BJ (cell line): ENCODE measurements at regions not wholly inside any gene's neighbourhood (a gene's known extent, or its start where the extent isn't known, plus 50 kb on each side); places are given as distances from the start of the nearest gene placed in this dataset.

ENCODE experiments used
- CTCF ChIA-PET: fragments of 350-600 bp; formaldehyde crosslinking; extraction: SDS; loops from one replicate; lab custom pipeline; 2021; ENCODE audit warnings: antibody characterized with exemption, inconsistent platforms; lab: Yijun Ruan, JAX
- POLR2A ChIA-PET: fragments of 300-600 bp; sonication (Branson Sonifier 250); formaldehyde crosslinking; extraction: SDS; loops from one replicate; lab custom pipeline; 2021; ENCODE audit warnings: antibody characterized with exemption; lab: Charles Lee
- DNase-seq: peaks from one replicate; pipeline ENCODE4 v3.0.0-alpha.2; 2011; ENCODE audit warnings: low read depth
- H3K27me3 ChIP-seq: 2 replicates; pipeline ENCODE4 v1.6.0; 2011; ENCODE audit warnings: low read length; ENCODE audit not compliant: control insufficient read depth, insufficient read depth
- H3K36me3 ChIP-seq: 2 replicates; pipeline ENCODE4 v1.5.1; 2011; ENCODE audit warnings: low read length; ENCODE audit not compliant: control insufficient read depth, insufficient read depth
- H3K4me3 ChIP-seq: 2 replicates; pipeline ENCODE4 v1.5.1; 2011; ENCODE audit warnings: low read depth, mild to moderate bottlenecking, control low read depth, low read length
- TF ChIP-seq, protein P1 (sequence below): IDR thresholded peaks from 2 replicates; pipeline ENCODE4 v1.5.1; 2011; ENCODE audit warnings: low read depth, mild to moderate bottlenecking, control low read depth, inconsistent platforms, low read length, moderate library complexity; ENCODE audit not compliant: insufficient read depth

GRCh38 chr1:193451606-193452005, 265.2 kb upstream of the B3GALT2 start:
- CTCF ChIA-PET, result no interaction called here
- H3K27me3 ChIP-seq, result no peaks in the 10 kb centered on the region
- POLR2A ChIA-PET, result no interaction called here
- no peaks in the 10 kb centered on the region for H3K36me3 ChIP-seq
- no peak overlapping the region for H3K4me3 ChIP-seq
- TF ChIP-seq, protein P1, sequence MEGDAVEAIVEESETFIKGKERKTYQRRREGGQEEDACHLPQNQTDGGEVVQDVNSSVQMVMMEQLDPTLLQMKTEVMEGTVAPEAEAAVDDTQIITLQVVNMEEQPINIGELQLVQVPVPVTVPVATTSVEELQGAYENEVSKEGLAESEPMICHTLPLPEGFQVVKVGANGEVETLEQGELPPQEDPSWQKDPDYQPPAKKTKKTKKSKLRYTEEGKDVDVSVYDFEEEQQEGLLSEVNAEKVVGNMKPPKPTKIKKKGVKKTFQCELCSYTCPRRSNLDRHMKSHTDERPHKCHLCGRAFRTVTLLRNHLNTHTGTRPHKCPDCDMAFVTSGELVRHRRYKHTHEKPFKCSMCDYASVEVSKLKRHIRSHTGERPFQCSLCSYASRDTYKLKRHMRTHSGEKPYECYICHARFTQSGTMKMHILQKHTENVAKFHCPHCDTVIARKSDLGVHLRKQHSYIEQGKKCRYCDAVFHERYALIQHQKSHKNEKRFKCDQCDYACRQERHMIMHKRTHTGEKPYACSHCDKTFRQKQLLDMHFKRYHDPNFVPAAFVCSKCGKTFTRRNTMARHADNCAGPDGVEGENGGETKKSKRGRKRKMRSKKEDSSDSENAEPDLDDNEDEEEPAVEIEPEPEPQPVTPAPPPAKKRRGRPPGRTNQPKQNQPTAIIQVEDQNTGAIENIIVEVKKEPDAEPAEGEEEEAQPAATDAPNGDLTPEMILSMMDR, result no peak
- DNase-seq, result no peak

- Histone ChIP-seq H3K36me3 (no peaks in the 10 kb centered on the region), H3K27me3 (no peaks in the 10 kb centered on the region), H3K4me3 (no peak overlapping the region)
- CTCF ChIA-PET, result no interaction called here
- no peak for DNase-seq
- POLR2A ChIA-PET, result no interaction called here
- TF ChIP-seq, protein P1, result no peak
Observed at GRCh38 chr1:193451001-193451400, 264.6 kb upstream of the B3GALT2 start.

DNA sequence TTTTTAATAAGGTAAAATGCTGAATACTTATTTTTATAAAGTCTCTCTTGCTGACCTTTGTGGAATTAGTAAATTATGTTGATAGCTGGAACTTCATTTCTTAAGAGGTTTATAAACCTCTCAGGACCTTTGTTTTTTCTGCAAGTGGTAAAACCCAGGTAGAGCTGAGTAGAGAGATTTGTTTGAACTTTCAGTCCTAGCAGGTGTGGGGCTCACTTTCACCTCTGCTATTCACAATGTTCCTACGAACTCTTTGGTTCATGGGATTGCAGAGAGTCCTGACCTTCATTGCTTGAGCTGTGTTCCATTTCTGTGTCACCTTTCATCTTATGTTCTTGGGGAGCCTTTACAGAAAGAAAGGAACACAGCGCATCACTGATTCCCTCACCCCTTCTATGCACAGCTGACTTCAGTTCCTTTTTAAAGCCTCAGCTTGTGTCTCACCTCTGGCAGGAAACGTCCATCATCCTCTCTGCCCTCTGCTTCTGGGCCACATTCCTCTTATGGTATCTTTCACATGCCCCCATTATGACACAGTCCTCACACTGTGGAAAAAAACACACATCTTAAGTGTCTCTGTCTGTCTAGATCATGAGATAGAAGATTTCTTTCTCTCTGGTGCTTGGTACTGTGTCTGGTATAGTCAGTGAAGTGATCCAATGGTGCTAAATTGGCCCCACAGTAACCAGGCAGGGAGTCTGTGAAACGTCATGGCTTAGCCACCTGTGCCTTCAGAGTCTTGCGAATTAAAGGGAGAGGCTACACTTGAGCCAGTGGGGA, 262.5 kb upstream of the B3GALT2 start:
- Histone ChIP-seq H3K36me3 (no peaks in the 10 kb centered on the region), H3K27me3 (no peaks in the 10 kb centered on the region), H3K4me3 (no peak overlapping the region)
- CTCF ChIA-PET, result interaction anchor here (0.6 kb wide), 1 partner anchor 53 kb away, joined by 4 read pairs; no protein-coding TSS in a partner anchor
- no peak for DNase-seq
- POLR2A ChIA-PET, result no interaction called here
- TF ChIP-seq, protein P1, result no peak

DNA sequence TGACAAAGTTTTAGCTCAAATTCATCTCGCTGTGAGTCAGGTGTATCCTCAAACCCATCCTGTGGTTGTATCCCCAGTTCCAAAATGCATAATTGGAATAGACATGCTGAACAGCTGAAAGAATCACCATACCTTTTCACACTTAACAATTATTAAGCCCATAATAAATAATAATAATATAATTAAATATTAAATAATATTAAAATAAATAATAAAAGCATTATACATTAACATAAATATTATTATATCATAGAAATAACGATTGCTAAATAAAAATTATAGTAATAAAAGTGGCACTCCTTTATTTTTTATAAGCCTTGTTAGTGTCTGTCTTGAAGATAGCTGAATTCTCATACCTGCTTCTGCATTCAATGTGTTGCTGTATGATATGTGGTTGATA, 257.5 kb upstream of the B3GALT2 start:
- TF ChIP-seq, protein P1, result no peak
- no peaks in the 10 kb centered on the region for H3K36me3 ChIP-seq
- DNase-seq, result no peak
- POLR2A ChIA-PET, result no interaction called here
- CTCF ChIA-PET, result no interaction called here
- H3K27me3 ChIP-seq, result no peaks in the 10 kb centered on the region
- no peak overlapping the region for H3K4me3 ChIP-seq

DNA sequence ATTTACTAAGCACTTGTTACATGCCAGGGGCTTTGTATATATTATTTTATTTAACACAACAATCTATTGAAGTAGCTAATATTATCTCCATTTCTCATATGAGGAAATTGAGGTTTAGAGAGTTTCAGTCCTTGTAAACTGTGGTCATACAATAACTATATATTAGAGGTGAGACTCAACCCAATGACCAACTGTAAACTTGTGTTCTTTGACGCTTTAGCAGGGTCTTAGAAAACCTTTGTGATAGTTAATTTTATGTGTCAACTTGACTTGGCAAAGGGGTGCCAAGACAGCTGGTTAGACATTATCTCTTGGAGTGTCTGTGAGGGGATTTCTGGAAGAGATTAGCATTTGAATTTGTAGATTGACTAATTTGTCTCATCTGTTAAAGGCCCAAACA, 252.4 kb upstream of the B3GALT2 start:
- TF ChIP-seq, protein P1, result no peak
- Histone ChIP-seq H3K36me3 (no peaks in the 10 kb centered on the region), H3K27me3 (no peaks in the 10 kb centered on the region), H3K4me3 (no peak overlapping the region)
- CTCF ChIA-PET, result no interaction called here
- POLR2A ChIA-PET, result no interaction called here
- no peak for DNase-seq
